ENCODE measurements at regions not wholly inside any gene's neighbourhood (a gene's known extent, or its start where the extent isn't known, plus 50 kb on each side); places are given as distances from the start of the nearest gene placed in this dataset.

DNA sequence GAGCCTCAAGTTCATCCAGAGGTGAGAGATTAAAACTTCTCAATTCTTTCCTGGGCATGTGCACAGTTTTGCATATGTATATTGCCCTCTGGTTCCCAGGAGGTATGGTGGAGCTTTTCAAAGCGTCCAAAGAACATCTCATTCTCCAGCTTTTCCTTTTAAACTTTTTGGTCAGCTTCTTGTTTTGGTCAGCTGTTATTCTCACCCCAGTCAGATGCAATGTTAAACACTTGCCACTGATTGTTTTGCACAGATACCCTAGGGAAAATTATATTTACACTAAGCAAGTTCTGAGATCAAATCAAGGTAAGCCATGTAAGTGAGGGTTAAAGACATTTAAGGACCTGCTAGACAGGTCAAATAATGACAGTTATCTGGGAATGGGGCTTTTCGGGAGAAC, 261.3 kb downstream of the EDEM1 start:
- Mint-ChIP-seq H3K9me3 (peaks cover 7% of the 10 kb centered on the region), H3K27ac (ENCODE audit: unreplicated experiment) (no peak overlapping the region), H3K4me1 (no peaks in the 10 kb centered on the region), H3K36me3 (ENCODE audit: low read depth) (no peaks in the 10 kb centered on the region), H3K4me3 (no peak overlapping the region), H3K27me3 (ENCODE audit: low read depth) (no peaks in the 10 kb centered on the region)
- TF ChIP-seq CTCF (conservative IDR thresholded peaks at IDR 0.05): no peak
- DNase-seq (ENCODE audit: low read depth, low spot score): no peak

- DNase-seq (ENCODE audit: low read depth, low spot score): no peak
- no peak overlapping the region for H3K4me3 Mint-ChIP-seq
- H3K9me3 Mint-ChIP-seq: peaks cover 2% of the 10 kb centered on the region
- no peaks in the 10 kb centered on the region for H3K4me1 Mint-ChIP-seq
- no peaks in the 10 kb centered on the region for H3K27me3 Mint-ChIP-seq (ENCODE audit: low read depth)
- no peaks in the 10 kb centered on the region for H3K36me3 Mint-ChIP-seq (ENCODE audit: low read depth)
- no peak for TF ChIP-seq CTCF (conservative IDR thresholded peaks at IDR 0.05)
- H3K27ac Mint-ChIP-seq (ENCODE audit: unreplicated experiment): no peak overlapping the region
Measured at GRCh38 chr3:5456199-5456598, 268.7 kb downstream of the EDEM1 start.

- Mint-ChIP-seq H3K36me3 (ENCODE audit: low read depth) (no peaks in the 10 kb centered on the region), H3K27me3 (ENCODE audit: low read depth) (peaks cover 2% of the 10 kb centered on the region), H3K4me1 (no peaks in the 10 kb centered on the region), H3K4me3 (no peak overlapping the region), H3K9me3 (peaks cover 2% of the 10 kb centered on the region), H3K27ac (ENCODE audit: unreplicated experiment) (no peak overlapping the region)
- no peak for TF ChIP-seq CTCF (conservative IDR thresholded peaks at IDR 0.05)
- DNase-seq (ENCODE audit: low read depth, low spot score): no peak
Measured at GRCh38 chr3:5458526-5458925, 271.0 kb downstream of the EDEM1 start.

DNA sequence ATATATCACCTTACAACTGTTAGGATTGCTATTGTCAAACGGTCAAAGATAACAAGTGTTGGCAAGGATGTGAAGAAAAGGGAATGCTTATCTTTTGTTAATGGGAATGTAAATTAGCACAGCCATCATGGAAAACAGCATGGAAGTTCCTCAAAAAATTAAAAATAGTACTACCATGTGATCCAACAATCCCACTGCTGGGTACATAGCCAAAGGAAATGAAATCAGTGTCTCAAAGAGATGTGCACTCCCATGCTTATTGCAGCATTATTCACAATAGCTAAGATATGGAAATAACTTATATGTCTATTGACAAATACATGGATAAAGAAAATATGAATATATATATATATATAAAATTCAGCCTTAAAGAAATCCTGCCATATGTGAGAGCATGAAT, 274.6 kb downstream of the EDEM1 start:
- no peaks in the 10 kb centered on the region for H3K36me3 Mint-ChIP-seq (ENCODE audit: low read depth)

DNA sequence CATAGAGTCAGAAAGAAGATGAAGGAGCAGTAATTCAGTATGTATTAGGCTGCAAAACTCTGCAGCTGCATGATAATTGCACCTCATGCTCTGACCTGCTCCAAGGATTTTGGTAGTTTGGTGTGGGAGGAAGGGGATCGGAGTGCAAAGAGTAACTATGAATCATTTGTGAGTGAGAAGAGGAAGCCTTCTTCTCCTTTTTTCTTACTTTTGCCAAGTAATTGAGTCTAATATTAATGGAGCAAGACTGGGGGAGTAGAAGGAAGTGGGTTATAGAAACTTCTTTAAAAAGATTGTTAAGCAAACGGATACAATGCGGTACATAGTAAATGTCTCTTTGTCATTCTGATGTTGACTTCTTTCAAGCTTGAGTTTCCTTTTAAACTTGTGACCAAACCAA, 276.5 kb downstream of the EDEM1 start:
- Mint-ChIP-seq H3K27ac (ENCODE audit: unreplicated experiment) (no peak overlapping the region), H3K9me3 (peaks cover under 1% of the 10 kb centered on the region), H3K27me3 (ENCODE audit: low read depth) (peaks cover 9% of the 10 kb centered on the region), H3K4me1 (no peaks in the 10 kb centered on the region), H3K4me3 (no peak overlapping the region), H3K36me3 (ENCODE audit: low read depth) (no peaks in the 10 kb centered on the region)
- no peak for DNase-seq (ENCODE audit: low read depth, low spot score)
- TF ChIP-seq CTCF (conservative IDR thresholded peaks at IDR 0.05): no peak

More for the DNA sequence above, 274.6 kb downstream of the EDEM1 start:
- Mint-ChIP-seq H3K4me1 (no peaks in the 10 kb centered on the region), H3K4me3 (no peak overlapping the region), H3K9me3 (peaks cover 2% of the 10 kb centered on the region), H3K27me3 (ENCODE audit: low read depth) (peaks cover 9% of the 10 kb centered on the region), H3K27ac (ENCODE audit: unreplicated experiment) (no peak overlapping the region)
- DNase-seq (ENCODE audit: low read depth, low spot score): no peak
- no peak for TF ChIP-seq CTCF (conservative IDR thresholded peaks at IDR 0.05)

DNA sequence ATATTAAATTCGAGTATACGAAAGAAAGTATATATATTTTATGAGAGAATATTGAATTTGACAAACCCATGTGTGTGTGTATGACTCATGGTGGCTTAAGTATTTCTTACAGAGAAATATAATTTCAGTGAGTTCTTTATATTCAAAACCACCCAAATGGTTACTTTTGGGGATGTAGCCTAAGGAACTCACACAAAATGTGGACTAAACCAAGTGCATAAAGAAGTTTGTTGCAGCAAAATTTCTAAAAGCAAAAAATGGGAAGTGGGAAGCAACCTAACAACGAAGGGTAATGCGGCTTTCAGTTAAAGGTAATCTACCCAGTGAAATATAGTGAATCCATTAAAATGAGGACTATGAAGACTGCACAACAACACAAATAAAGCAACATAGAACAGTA, 277.1 kb downstream of the EDEM1 start:
- no peak for DNase-seq (ENCODE audit: low read depth, low spot score)
- no peaks in the 10 kb centered on the region for H3K4me1 Mint-ChIP-seq
- no peak for TF ChIP-seq CTCF (conservative IDR thresholded peaks at IDR 0.05)
- no peak overlapping the region for H3K27ac Mint-ChIP-seq (ENCODE audit: unreplicated experiment)
- H3K9me3 Mint-ChIP-seq: no peaks in the 10 kb centered on the region
- H3K4me3 Mint-ChIP-seq: no peak overlapping the region
- peaks cover 13% of the 10 kb centered on the region for H3K27me3 Mint-ChIP-seq (ENCODE audit: low read depth)
- no peaks in the 10 kb centered on the region for H3K36me3 Mint-ChIP-seq (ENCODE audit: low read depth)

All from neural crest cell (in vitro differentiated cells).